K562 (cell line): ENCODE measurements at regions not wholly inside any gene's neighbourhood (a gene's known extent, or its start where the extent isn't known, plus 50 kb on each side); places are given as distances from the start of the nearest gene placed in this dataset.

ENCODE experiments used
- TCF3 ChIP-seq: sonication (generic); formaldehyde crosslinking; IDR thresholded peaks from 2 replicates; pipeline ENCODE4 v1.4.0; 2020; ENCODE audit warnings: mild to moderate bottlenecking, missing genetic modification reagents
- TCF7L2 ChIP-seq: fragments of 150-350 bp; IDR thresholded peaks from 2 replicates; pipeline ENCODE4 v1.6.1; 2016; ENCODE audit warnings: low read depth, mild to moderate bottlenecking, low read length, moderate library complexity

DNA sequence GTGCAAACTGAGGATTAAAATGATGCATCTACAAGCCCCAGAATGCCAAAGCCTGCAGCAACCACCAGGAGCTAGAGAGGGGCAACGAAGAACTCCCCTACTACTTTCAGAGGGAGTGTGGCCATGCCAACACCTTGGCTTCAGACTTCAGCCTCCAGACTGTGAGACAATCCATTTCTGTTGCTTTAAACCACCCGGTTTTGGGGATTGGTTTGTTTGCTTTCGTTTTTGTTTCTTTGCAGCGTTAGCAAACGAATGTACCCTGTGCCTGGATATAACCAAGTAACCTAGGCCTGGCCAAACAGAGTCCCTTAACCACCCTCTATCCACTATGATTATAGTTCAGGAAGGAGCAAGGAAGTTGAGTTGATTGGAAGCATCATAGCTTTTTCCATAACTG lies 171.2 kb upstream of the NCK2 start:
- TF ChIP-seq TCF7L2 = no peak
- no peak for TF ChIP-seq TCF3 (CRISPR knock-in tag)
